Testis (tissue), 2 donors: ENCODE measurements at regions not wholly inside any gene's neighbourhood (a gene's known extent, or its start where the extent isn't known, plus 50 kb on each side); places are given as distances from the start of the nearest gene placed in this dataset.

Experiments
- DNase-seq: peaks from one replicate; pipeline ENCODE4 v3.0.0-alpha.2; 2019
- H3K27ac ChIP-seq, 2 donors: fragments of 200-600 bp; sonication (generic); one replicate each; pipeline ENCODE4 v1.5.1; 2019
- H3K27me3 ChIP-seq: fragments of 200-600 bp; sonication (generic); one replicate; pipeline ENCODE4 v1.5.1; 2019
- H3K36me3 ChIP-seq: fragments of 200-600 bp; sonication (generic); one replicate; pipeline ENCODE4 v1.5.1; 2017; ENCODE audit warnings: low read depth; ENCODE audit errors: missing control alignments
- H3K4me1 ChIP-seq: fragments of 200-600 bp; sonication (generic); one replicate; pipeline ENCODE4 v1.5.1; 2019
- H3K4me3 ChIP-seq, 2 donors: fragments of 200-600 bp; sonication (generic); one replicate each; pipeline ENCODE4 v1.5.1; 2017 to 2019
- H3K9me3 ChIP-seq: fragments of 200-600 bp; sonication (generic); one replicate; pipeline ENCODE4 v1.5.1; 2017
- CTCF ChIP-seq, 3 experiments: fragments of 450-650 bp in 2 of 3; fragments of 200-600 bp in 1 of 3; sonication (generic) in 1 of 3; IDR thresholded peaks; one replicate each; pipeline ENCODE4 v1.5.1; 2016 to 2019; ENCODE audit warnings: antibody characterized with exemption in 3 of 3, mild to moderate bottlenecking in 2 of 3, moderate library complexity in 1 of 3
- POLR2A ChIP-seq: fragments of 450-650 bp; IDR thresholded peaks from one replicate; pipeline ENCODE4 v1.6.1; 2017; ENCODE audit warnings: antibody characterized with exemption, mild to moderate bottlenecking, moderate library complexity
- WGBS, 2 donors: methylation state at CpG; one replicate each; pipeline ENCODE4 v1.1.5; 2018; 5-methylcytosine and 5-hydroxymethylcytosine counted together
- intact Hi-C: fragments of 100-400 bp; cut with DNase I; formaldehyde crosslinking; loops from one replicate; pipeline ENCODE4 v1.15.1; 2023; ENCODE audit warnings: low total_unique reads

GRCh38 chr1:232212253-232212652 lies 417.7 kb downstream of the SIPA1L2 start:
- intact Hi-C loops, result no loop called here
- no peak overlapping the region for H3K27ac ChIP-seq
- no peak for TF ChIP-seq POLR2A
- no peak for TF ChIP-seq CTCF (IDR thresholded peaks at IDR 0.05)

GRCh38 chr1:232211149-232211548 lies 418.8 kb downstream of the SIPA1L2 start:
- H3K27ac ChIP-seq, result no peak overlapping the region
- WGBS, 2 donors, result 84 to 100% methylated on average over 1 to 2 of the region's 2 CpGs
- DNase-seq, result no peak
- H3K9me3 ChIP-seq, result no peaks in the 10 kb centered on the region
- no peaks in the 10 kb centered on the region for H3K36me3 ChIP-seq
- H3K4me1 ChIP-seq, result no peaks in the 10 kb centered on the region
- TF ChIP-seq POLR2A (no peak), CTCF (IDR thresholded peaks at IDR 0.05) (peak in 2 of 3 experiments; percentile 12 to 27)
- no peaks in the 10 kb centered on the region for H3K27me3 ChIP-seq
- H3K4me3 ChIP-seq, result no peak overlapping the region
- intact Hi-C loops, result no loop called here

More at GRCh38 chr1:232212253-232212652, 417.7 kb downstream of the SIPA1L2 start:
- Histone ChIP-seq H3K9me3 (no peaks in the 10 kb centered on the region), H3K4me1 (no peaks in the 10 kb centered on the region), H3K4me3 (no peak overlapping the region), H3K27me3 (no peaks in the 10 kb centered on the region), H3K36me3 (no peaks in the 10 kb centered on the region)
- 66 to 67% methylated on average over 1 of the region's 1 CpG for WGBS, 2 donors
- DNase-seq, result no peak

- Histone ChIP-seq H3K4me3 (no peak overlapping the region), H3K9me3 (no peaks in the 10 kb centered on the region), H3K36me3 (no peaks in the 10 kb centered on the region), H3K4me1 (no peaks in the 10 kb centered on the region), H3K27me3 (no peaks in the 10 kb centered on the region), H3K27ac (no peak overlapping the region)
- no peak for DNase-seq
- 67 to 79% methylated on average over 4 of the region's 4 CpGs for WGBS, 2 donors
- intact Hi-C loops, result no loop called here
- TF ChIP-seq CTCF (IDR thresholded peaks at IDR 0.05) (no peak), POLR2A (no peak)
Observed at GRCh38 chr1:232209357-232209756, 420.6 kb downstream of the SIPA1L2 start.

- Histone ChIP-seq H3K4me1 (no peaks in the 10 kb centered on the region), H3K4me3 (no peak overlapping the region), H3K27me3 (no peaks in the 10 kb centered on the region), H3K36me3 (no peaks in the 10 kb centered on the region), H3K9me3 (no peaks in the 10 kb centered on the region), H3K27ac (no peak overlapping the region)
- no peak for DNase-seq
- no peak for TF ChIP-seq POLR2A
- TF ChIP-seq CTCF (IDR thresholded peaks at IDR 0.05), result no peak
- intact Hi-C loops, result no loop called here
- WGBS, 2 donors, result 92 to 93% methylated on average over 8 of the region's 8 CpGs
Observed at GRCh38 chr1:232207073-232207866, 422.7 kb downstream of the SIPA1L2 start.

GRCh38 chr1:232204269-232204668 lies 425.7 kb downstream of the SIPA1L2 start:
- H3K27ac ChIP-seq, result no peak overlapping the region

More at GRCh38 chr1:232204269-232204668, 425.7 kb downstream of the SIPA1L2 start:
- Histone ChIP-seq H3K36me3 (no peaks in the 10 kb centered on the region), H3K27me3 (no peaks in the 10 kb centered on the region), H3K4me1 (no peaks in the 10 kb centered on the region), H3K4me3 (no peak overlapping the region), H3K9me3 (no peaks in the 10 kb centered on the region)
- intact Hi-C loops, result no loop called here
- no peak for TF ChIP-seq POLR2A
- TF ChIP-seq CTCF (IDR thresholded peaks at IDR 0.05), result no peak
- no peak for DNase-seq
